ENCODE measurements at regions not wholly inside any gene's neighbourhood (a gene's known extent, or its start where the extent isn't known, plus 50 kb on each side); places are given as distances from the start of the nearest gene placed in this dataset.
"Not testable (repeated sequence)": the region's sequence is repeated elsewhere in the genome, so short reads cannot be mapped to it uniquely, and the experiment has no call there.

GRCh38 chrX:128601706-128602105 lies 549.5 kb upstream of the ACTRT1 start:
- no peak for FAIRE-seq

- FAIRE-seq, result no peak
These were observed 547.4 kb upstream of the ACTRT1 start for GRCh38 chrX:128599632-128600031.

GRCh38 chrX:128582036-128582435 lies 529.8 kb upstream of the ACTRT1 start:
- no peak for FAIRE-seq

GRCh38 chrX:128581615-128582014 lies 529.4 kb upstream of the ACTRT1 start:
- FAIRE-seq, result no peak

- FAIRE-seq, result no peak
These were observed 490.9 kb upstream of the ACTRT1 start for GRCh38 chrX:128543114-128543513.

GRCh38 chrX:128518508-128518907 lies 466.3 kb upstream of the ACTRT1 start:
- no peak for FAIRE-seq

GRCh38 chrX:128517691-128518090 lies 465.5 kb upstream of the ACTRT1 start:
- FAIRE-seq, result no peak

- FAIRE-seq, result no peak
These were observed 452.3 kb upstream of the ACTRT1 start for GRCh38 chrX:128504496-128504895.

GRCh38 chrX:128464116-128464515 lies 411.9 kb upstream of the ACTRT1 start:
- FAIRE-seq, result no peak

- FAIRE-seq, result no peak
These were observed 408.6 kb upstream of the ACTRT1 start for GRCh38 chrX:128460835-128461234.

- no peak for FAIRE-seq
These were observed 406.7 kb upstream of the ACTRT1 start for GRCh38 chrX:128458888-128459287.

GRCh38 chrX:128457674-128458073 lies 405.5 kb upstream of the ACTRT1 start:
- no peak for FAIRE-seq

GRCh38 chrX:128439159-128439558 lies 387.0 kb upstream of the ACTRT1 start:
- no peak for FAIRE-seq

- FAIRE-seq, result no peak
These were observed 385.9 kb upstream of the ACTRT1 start for GRCh38 chrX:128438082-128438481.

GRCh38 chrX:128436397-128437103 lies 384.3 kb upstream of the ACTRT1 start:
- no peak for FAIRE-seq

- FAIRE-seq, result no peak
These were observed 373.3 kb upstream of the ACTRT1 start for GRCh38 chrX:128425546-128425945.

- no peak for FAIRE-seq
These were observed 356.6 kb upstream of the ACTRT1 start for GRCh38 chrX:128408842-128409241.

GRCh38 chrX:128396601-128397000 lies 344.4 kb upstream of the ACTRT1 start:
- FAIRE-seq, result peak; percentile 26

- not testable (repeated sequence) for FAIRE-seq
These were observed 331.6 kb upstream of the ACTRT1 start for GRCh38 chrX:128383846-128384245.

- no peak for FAIRE-seq
These were observed 313.3 kb upstream of the ACTRT1 start for GRCh38 chrX:128365492-128365891.

- FAIRE-seq, result no peak
These were observed 283.5 kb upstream of the ACTRT1 start for GRCh38 chrX:128335671-128336070.

GRCh38 chrX:128334821-128335220 lies 282.6 kb upstream of the ACTRT1 start:
- no peak for FAIRE-seq

- no peak for FAIRE-seq
These were observed 258.7 kb upstream of the ACTRT1 start for GRCh38 chrX:128310912-128311311.

- FAIRE-seq, result no peak
These were observed 257.1 kb upstream of the ACTRT1 start for GRCh38 chrX:128309311-128309710.

GRCh38 chrX:128294198-128294597 lies 242.0 kb upstream of the ACTRT1 start:
- no peak for FAIRE-seq

All from endometrium (tissue), 2 donors.